IPS-18c (cell line): ENCODE measurements at regions not wholly inside any gene's neighbourhood (a gene's known extent, or its start where the extent isn't known, plus 50 kb on each side); places are given as distances from the start of the nearest gene placed in this dataset.
"Not testable (repeated sequence)": the region's sequence is repeated elsewhere in the genome, so short reads cannot be mapped to it uniquely, and the experiment has no call there.

ENCODE experiments used
- H3K4me3 ChIP-seq: 2 replicates; pipeline ENCODE4 v1.7.0; 2013; ENCODE audit warnings: low read depth, mild to moderate bottlenecking, low read length, moderate library complexity; ENCODE audit not compliant: insufficient read depth
- H3K9me3 ChIP-seq: one replicate; pipeline ENCODE4 v1.6.1; 2013; ENCODE audit warnings: mild to moderate bottlenecking, low read length, moderate library complexity; ENCODE audit not compliant: control insufficient read depth, insufficient read depth

DNA sequence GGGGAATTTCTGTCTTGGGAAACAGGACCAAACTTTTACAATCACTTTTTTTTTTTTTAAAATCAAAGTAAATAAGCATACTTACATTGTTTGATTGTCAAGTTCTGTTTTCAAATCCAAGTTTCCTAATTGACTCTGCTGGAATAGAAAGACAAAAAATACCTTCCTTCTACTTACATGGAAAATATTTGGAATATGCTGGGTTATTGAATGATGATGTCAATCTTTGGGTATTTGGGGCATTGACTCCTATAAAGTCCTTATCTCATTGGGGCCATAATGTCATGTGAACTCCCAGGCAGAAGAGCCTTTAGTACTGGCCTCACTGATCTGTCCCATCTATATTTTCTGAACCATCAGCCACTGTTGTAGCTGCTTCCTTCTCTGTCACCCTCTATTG is 122.6 kb upstream of the NOX3 start:
- Histone ChIP-seq H3K4me3 (no peak overlapping the region), H3K9me3 (no peaks in the 10 kb centered on the region)

GRCh38 chr6:155561966-155562364 is 106.3 kb upstream of the NOX3 start:
- Histone ChIP-seq H3K9me3 (no peaks in the 10 kb centered on the region), H3K4me3 (no peak overlapping the region)

DNA sequence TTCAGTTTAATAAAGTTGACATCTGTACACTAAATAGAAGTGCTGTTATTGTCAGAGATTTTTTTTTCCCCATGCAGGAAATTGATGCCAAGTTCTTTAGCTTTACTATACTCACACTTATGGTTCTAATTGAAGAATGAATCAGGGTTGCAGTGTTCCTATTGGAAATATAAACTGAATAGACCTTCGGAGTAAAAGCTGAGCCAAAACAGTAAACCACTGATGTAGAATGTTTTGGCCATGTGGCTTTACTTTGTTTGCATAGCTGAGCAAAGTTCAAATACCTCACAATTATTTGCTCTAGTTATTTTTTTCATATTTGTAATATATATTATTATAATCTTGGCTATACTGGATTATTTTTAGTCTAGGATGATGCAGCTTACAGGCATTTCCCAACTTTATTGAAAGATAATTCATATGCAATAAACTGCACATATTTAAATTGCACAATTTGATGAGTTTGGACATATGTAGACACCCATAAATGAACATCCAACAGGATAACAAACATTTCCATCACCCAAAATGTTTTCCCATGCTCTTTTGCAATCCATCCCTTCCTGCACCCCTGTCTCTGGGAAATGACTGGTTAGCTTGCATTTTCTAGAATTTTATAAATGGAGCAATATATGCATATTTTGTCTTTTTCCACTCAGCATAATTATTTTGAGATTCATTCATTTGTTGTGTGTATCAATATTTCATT is 105.8 kb upstream of the NOX3 start:
- no peak overlapping the region for H3K4me3 ChIP-seq

GRCh38 chr6:155549928-155550327 is 94.3 kb upstream of the NOX3 start:
- no peaks in the 10 kb centered on the region for H3K9me3 ChIP-seq
- H3K4me3 ChIP-seq, result no peak overlapping the region

More for the DNA sequence above, 105.8 kb upstream of the NOX3 start:
- no peaks in the 10 kb centered on the region for H3K9me3 ChIP-seq

GRCh38 chr6:155549028-155549798 is 93.6 kb upstream of the NOX3 start:
- Histone ChIP-seq H3K4me3 (no peak overlapping the region), H3K9me3 (no peaks in the 10 kb centered on the region)

- no peak overlapping the region for H3K4me3 ChIP-seq
- H3K9me3 ChIP-seq, result no peaks in the 10 kb centered on the region
These were observed 92.9 kb upstream of the NOX3 start for GRCh38 chr6:155548576-155548975.

DNA sequence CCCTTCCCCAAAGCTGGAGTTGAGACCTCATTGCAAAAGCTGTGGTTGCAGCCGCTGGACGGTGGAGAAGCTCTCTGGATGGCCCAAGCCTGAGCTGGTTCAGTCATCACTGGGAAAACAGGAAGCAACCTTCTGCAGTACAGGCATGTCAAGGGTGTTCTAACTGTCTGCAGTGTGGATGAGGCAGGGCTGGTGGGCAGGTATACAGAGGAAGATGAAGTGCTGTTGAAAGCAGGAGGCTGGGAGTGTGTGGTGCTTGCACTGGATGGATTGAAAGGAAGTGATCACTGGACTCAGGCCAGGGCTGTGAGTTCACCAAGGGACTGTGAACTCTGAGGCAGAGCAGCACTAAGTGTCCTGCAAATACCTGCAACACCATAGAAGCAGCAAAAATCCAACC is 89.0 kb upstream of the NOX3 start:
- Histone ChIP-seq H3K9me3 (no peaks in the 10 kb centered on the region), H3K4me3 (no peak overlapping the region)

DNA sequence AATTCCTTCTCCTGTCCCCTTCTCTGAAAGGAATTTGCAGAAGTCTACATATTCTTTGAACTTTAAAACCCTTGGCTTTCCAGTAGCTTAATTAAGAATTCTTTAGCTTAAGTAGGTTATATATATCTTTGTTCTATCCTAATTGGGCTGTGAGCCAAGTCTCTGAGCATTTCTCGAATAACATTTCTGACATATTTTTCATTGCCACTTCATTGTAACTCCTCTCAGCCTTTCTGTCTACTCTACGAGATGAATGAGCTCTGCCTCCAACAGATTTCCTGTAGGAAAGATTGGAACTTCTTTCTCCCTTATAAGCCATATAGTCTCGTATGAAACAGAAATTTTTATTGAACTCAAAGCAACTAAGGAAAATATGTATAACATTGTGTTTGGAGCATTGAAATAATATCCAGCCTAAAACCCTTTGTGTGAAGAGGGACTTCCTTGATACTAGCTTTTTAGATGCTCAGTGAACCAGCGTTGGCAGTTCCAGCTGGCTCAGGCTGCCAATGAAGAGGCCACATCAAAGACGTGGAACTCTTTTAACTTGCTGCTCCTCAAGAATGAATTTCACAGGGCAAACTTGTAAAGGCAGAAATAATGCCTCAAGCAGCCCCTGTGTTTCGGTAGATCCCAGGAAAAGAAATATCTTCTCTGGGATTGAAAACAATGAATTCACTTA is 87.7 kb upstream of the NOX3 start:
- Histone ChIP-seq H3K4me3 (no peak overlapping the region), H3K9me3 (no peaks in the 10 kb centered on the region)

DNA sequence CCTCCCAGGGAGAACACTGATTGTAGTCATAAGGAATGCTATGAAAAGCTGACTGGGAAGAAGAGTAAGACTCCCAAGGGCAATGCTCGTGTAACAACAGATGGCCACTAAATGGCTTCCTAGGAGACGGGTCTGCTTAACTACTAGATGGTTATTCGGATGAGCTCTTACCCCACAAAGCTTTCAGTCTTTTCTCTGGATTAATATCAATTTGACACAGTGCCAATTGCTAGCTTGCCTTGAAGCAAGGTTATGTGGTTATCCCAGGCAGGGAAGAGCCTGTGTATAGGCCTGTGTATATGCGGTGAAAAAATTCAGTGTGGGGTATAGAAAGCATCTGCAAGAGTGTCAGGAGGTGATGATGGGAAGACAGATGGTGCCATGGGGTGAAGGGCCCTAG is 86.4 kb upstream of the NOX3 start:
- Histone ChIP-seq H3K9me3 (no peaks in the 10 kb centered on the region), H3K4me3 (no peak overlapping the region)

GRCh38 chr6:155538708-155539390 is 83.2 kb upstream of the NOX3 start:
- Histone ChIP-seq H3K9me3 (no peaks in the 10 kb centered on the region), H3K4me3 (no peak overlapping the region)

DNA sequence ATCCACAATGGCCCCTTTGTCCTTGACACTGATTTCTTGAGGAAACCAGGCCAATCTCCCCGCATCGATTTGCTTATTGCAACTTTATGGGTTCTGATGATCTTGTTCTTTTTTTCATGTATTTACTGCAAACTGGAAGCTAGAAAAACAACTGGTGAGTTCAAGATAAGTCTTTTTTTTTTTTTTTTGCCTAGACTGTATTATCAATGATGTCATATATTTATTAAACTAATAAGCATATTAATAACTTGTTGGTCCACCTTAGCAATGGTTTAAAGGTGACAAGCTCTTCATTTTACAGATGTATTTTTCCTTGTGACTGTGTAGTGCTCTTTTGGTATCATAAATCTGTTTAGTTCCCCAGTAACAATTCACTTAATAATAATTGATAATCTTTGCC is 79.0 kb upstream of the NOX3 start:
- no peaks in the 10 kb centered on the region for H3K9me3 ChIP-seq

GRCh38 chr6:155530219-155530834 is 74.7 kb upstream of the NOX3 start:
- Histone ChIP-seq H3K4me3 (no peak overlapping the region), H3K9me3 (no peaks in the 10 kb centered on the region)

More for the DNA sequence above, 79.0 kb upstream of the NOX3 start:
- no peak overlapping the region for H3K4me3 ChIP-seq

GRCh38 chr6:155529814-155530213 is 74.2 kb upstream of the NOX3 start:
- H3K4me3 ChIP-seq, H3K9me3 ChIP-seq: not testable (repeated sequence)

GRCh38 chr6:155528982-155529453 is 73.4 kb upstream of the NOX3 start:
- H3K9me3 ChIP-seq, result no peaks in the 10 kb centered on the region
- H3K4me3 ChIP-seq, result no peak overlapping the region

DNA sequence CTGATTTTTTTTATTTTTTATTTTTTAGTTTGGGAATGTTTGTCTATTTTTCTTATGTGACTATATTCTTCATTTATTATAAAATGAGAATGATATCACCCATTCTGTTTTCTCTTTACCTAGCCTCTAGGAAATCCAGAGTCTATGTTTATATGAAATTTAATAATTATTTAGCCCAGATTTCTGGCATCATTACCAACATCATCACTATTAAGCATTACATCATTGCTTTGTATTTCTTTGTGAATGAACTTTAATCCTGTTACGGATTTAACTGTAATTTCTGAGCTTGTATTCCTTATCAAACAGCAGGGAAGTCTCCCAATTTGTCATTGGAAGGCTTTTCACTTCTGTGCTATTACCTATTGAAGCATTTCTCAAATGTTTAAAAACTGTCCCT is 72.7 kb upstream of the NOX3 start:
- H3K9me3 ChIP-seq, result no peaks in the 10 kb centered on the region
- no peak overlapping the region for H3K4me3 ChIP-seq

GRCh38 chr6:155527443-155527842 is 71.8 kb upstream of the NOX3 start:
- H3K9me3 ChIP-seq, result no peaks in the 10 kb centered on the region
- H3K4me3 ChIP-seq, result no peak overlapping the region
